Gastrocnemius medialis (tissue), 4 donors: ENCODE measurements at regions not wholly inside any gene's neighbourhood (a gene's known extent, or its start where the extent isn't known, plus 50 kb on each side); places are given as distances from the start of the nearest gene placed in this dataset.

Experiments
- CTCF ChIP-seq, 5 experiments: fragments of 450-650 bp in 3 of 5; fragments of 200-600 bp in 2 of 5; sonication (generic) in 2 of 5; IDR thresholded peaks in 4 of 5; conservative IDR thresholded peaks in 1 of 5; 1 replicate in 4 of 5; 2 replicates in 1 of 5; pipeline ENCODE4 v1.5.1; 2016 to 2019; ENCODE audit warnings: antibody characterized with exemption in 5 of 5, mild to moderate bottlenecking in 3 of 5, moderate library complexity in 3 of 5
- POLR2A ChIP-seq, 2 donors: fragments of 450-650 bp; IDR thresholded peaks; one replicate each; pipeline ENCODE4 v1.6.1; 2017; ENCODE audit warnings: antibody characterized with exemption in 2 of 2, mild to moderate bottlenecking in 2 of 2, moderate library complexity in 2 of 2

GRCh38 chr15:95106801-95107200, 875.4 kb downstream of the MCTP2 start:
- TF ChIP-seq POLR2A (IDR thresholded peaks at IDR 0.05) (no peak), CTCF (IDR thresholded peaks at IDR 0.05 in 4 of 5, conservative IDR thresholded peaks at IDR 0.05 in 1 of 5) (no peak)
